ENCODE measurements at regions not wholly inside any gene's neighbourhood (a gene's known extent, or its start where the extent isn't known, plus 50 kb on each side); places are given as distances from the start of the nearest gene placed in this dataset.

DNA sequence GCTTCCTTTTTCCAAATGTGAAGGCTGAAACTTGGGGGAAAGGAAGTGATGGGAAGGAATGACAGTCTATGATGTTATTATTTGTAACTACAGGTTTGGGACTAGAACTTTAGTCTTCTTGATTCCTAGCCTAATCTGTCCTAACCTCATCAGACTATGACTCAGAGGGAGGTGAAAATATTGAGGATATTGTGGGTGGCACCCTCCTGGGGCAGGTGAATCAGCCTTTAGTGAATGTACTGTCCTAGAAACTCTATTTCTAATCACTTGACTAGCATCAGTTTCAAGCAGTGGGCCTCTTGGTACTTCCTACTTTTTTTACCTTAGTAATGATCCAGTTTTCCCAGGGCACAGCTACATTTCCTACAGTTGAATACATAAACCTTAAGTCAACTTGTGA lies 829.0 kb upstream of the API5 start:
- H3K4me1 Mint-ChIP-seq (ENCODE audit: low read depth, unreplicated experiment) = no peaks in the 10 kb centered on the region
- no peak overlapping the region for H3K27ac Mint-ChIP-seq (ENCODE audit: unreplicated experiment)
- BruUV-seq (replicated peaks) = no TSS peak
- TF ChIP-seq, protein P1, sequence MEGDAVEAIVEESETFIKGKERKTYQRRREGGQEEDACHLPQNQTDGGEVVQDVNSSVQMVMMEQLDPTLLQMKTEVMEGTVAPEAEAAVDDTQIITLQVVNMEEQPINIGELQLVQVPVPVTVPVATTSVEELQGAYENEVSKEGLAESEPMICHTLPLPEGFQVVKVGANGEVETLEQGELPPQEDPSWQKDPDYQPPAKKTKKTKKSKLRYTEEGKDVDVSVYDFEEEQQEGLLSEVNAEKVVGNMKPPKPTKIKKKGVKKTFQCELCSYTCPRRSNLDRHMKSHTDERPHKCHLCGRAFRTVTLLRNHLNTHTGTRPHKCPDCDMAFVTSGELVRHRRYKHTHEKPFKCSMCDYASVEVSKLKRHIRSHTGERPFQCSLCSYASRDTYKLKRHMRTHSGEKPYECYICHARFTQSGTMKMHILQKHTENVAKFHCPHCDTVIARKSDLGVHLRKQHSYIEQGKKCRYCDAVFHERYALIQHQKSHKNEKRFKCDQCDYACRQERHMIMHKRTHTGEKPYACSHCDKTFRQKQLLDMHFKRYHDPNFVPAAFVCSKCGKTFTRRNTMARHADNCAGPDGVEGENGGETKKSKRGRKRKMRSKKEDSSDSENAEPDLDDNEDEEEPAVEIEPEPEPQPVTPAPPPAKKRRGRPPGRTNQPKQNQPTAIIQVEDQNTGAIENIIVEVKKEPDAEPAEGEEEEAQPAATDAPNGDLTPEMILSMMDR (IDR thresholded peaks at IDR 0.05; ENCODE audit: unreplicated experiment) = no peak
- H3K36me3 Mint-ChIP-seq (ENCODE audit: insufficient read depth, unreplicated experiment) = no peaks in the 10 kb centered on the region
- no peak overlapping the region for H3K4me3 Mint-ChIP-seq (ENCODE audit: low read depth, unreplicated experiment)
- intact Hi-C loops (cut with micrococcal nuclease; ENCODE audit: unreplicated experiment) = no loop called here
- H3K9me3 Mint-ChIP-seq (ENCODE audit: low read depth, unreplicated experiment) = peaks cover 20% of the 10 kb centered on the region
- CTCF ChIA-PET = no interaction called here
- no peak for DNase-seq
- H3K27me3 Mint-ChIP-seq (ENCODE audit: unreplicated experiment) = no peaks in the 10 kb centered on the region

DNA sequence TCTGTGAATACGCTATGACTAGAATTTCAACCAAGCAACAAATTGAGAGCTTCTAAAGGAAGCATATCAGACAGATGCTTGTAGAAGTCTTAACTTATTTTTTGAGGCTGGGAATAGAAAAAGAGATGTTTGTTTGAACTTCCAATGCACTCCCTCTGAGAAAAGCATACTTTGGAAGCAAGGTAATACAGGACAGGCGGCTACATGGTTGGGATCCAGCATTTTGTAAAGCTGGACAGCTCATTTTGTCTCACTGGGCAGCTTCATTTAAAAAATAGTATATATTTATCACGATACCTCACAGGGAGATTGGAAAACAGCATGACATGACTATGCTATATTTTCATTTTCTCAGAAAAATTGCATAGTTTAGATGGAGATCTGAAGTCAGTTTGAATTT lies 821.3 kb upstream of the API5 start:
- no peak overlapping the region for H3K4me3 Mint-ChIP-seq (ENCODE audit: low read depth, unreplicated experiment)
- H3K27ac Mint-ChIP-seq (ENCODE audit: unreplicated experiment) = no peak overlapping the region
- no TSS peak for BruUV-seq (replicated peaks)
- H3K27me3 Mint-ChIP-seq (ENCODE audit: unreplicated experiment) = no peaks in the 10 kb centered on the region
- no peaks in the 10 kb centered on the region for H3K36me3 Mint-ChIP-seq (ENCODE audit: insufficient read depth, unreplicated experiment)
- intact Hi-C loops (cut with micrococcal nuclease; ENCODE audit: unreplicated experiment) = no loop called here
- peaks cover 6% of the 10 kb centered on the region for H3K9me3 Mint-ChIP-seq (ENCODE audit: low read depth, unreplicated experiment)
- DNase-seq = no peak
- no peaks in the 10 kb centered on the region for H3K4me1 Mint-ChIP-seq (ENCODE audit: low read depth, unreplicated experiment)
- CTCF ChIA-PET = no interaction called here
- TF ChIP-seq, protein P1 (IDR thresholded peaks at IDR 0.05; ENCODE audit: unreplicated experiment) = no peak

DNA sequence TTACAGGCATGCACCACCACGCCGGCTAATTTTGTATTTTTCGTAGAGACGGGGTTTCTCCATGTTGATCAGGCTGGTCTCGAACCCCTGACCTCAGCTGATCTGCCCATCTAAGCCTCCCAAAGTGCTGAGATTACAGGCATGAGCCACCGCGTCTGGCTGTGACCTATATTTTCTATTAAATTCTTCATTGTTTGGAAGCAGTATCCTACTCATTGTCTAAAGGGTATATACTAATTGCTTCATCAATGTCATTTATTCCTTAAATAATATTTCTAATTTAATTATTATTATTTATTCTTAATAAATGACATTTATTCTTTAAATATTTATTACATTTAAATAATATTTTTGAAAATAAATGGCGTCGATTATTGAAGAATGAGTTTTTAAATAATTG lies 817.3 kb upstream of the API5 start:
- intact Hi-C loops (cut with micrococcal nuclease; ENCODE audit: unreplicated experiment) = no loop called here
- Mint-ChIP-seq H3K9me3 (ENCODE audit: low read depth, unreplicated experiment) (peaks cover 8% of the 10 kb centered on the region), H3K27me3 (ENCODE audit: unreplicated experiment) (no peaks in the 10 kb centered on the region), H3K4me3 (ENCODE audit: low read depth, unreplicated experiment) (no peak overlapping the region), H3K36me3 (ENCODE audit: insufficient read depth, unreplicated experiment) (no peaks in the 10 kb centered on the region), H3K27ac (ENCODE audit: unreplicated experiment) (no peak overlapping the region), H3K4me1 (ENCODE audit: low read depth, unreplicated experiment) (no peaks in the 10 kb centered on the region)
- TF ChIP-seq, protein P1 (IDR thresholded peaks at IDR 0.05; ENCODE audit: unreplicated experiment) = no peak
- CTCF ChIA-PET = no interaction called here
- no TSS peak for BruUV-seq (replicated peaks)
- DNase-seq = no peak

DNA sequence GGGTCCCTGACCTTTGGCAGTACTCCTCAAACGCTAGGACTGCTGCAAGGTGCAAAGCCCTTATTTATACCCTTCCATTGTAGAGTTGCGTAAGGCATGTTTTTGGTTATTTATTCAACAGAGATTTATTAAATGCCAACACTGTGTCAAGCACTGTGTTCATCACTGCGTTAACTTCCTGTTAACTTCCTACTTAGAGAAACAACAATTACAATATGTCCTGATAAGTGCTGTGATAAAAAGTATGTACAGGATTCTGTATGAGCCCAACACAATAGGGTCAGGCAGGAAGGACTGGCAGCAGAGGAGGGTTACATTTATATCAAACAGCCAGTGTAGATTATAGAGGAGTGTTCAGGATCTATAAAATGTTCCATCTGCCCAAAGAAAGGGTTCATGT lies 812.8 kb upstream of the API5 start:
- intact Hi-C loops (cut with micrococcal nuclease; ENCODE audit: unreplicated experiment) = no loop called here
- Mint-ChIP-seq H3K27ac (ENCODE audit: unreplicated experiment) (no peak overlapping the region), H3K4me1 (ENCODE audit: low read depth, unreplicated experiment) (no peaks in the 10 kb centered on the region), H3K36me3 (ENCODE audit: insufficient read depth, unreplicated experiment) (no peaks in the 10 kb centered on the region), H3K4me3 (ENCODE audit: low read depth, unreplicated experiment) (no peak overlapping the region), H3K9me3 (ENCODE audit: low read depth, unreplicated experiment) (peaks cover 12% of the 10 kb centered on the region), H3K27me3 (ENCODE audit: unreplicated experiment) (no peaks in the 10 kb centered on the region)
- DNase-seq = no peak
- TF ChIP-seq, protein P1 (IDR thresholded peaks at IDR 0.05; ENCODE audit: unreplicated experiment) = no peak
- no TSS peak for BruUV-seq (replicated peaks)
- CTCF ChIA-PET = no interaction called here

DNA sequence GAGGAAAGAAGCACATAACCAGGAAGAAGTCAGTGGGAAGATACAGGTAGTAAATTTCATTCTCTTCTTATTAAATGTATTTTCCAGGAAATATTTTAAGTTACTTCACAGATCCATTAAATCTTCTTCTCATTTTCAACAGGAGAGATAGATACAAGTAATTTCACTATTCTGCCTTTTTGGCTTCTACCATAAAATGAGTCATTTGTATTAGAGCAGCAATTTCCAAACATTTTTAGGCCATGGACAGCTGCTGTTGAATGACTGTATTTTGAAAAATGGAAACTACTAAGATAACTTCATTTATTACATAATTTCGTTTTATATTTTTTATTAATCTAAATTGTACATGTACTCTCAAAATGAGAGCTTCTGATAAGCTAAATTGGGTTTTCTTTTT lies 809.6 kb upstream of the API5 start:
- BruUV-seq (replicated peaks) = no TSS peak
- intact Hi-C loops (cut with micrococcal nuclease; ENCODE audit: unreplicated experiment) = no loop called here
- Mint-ChIP-seq H3K9me3 (ENCODE audit: low read depth, unreplicated experiment) (peaks cover 16% of the 10 kb centered on the region), H3K4me3 (ENCODE audit: low read depth, unreplicated experiment) (no peak overlapping the region), H3K36me3 (ENCODE audit: insufficient read depth, unreplicated experiment) (no peaks in the 10 kb centered on the region), H3K4me1 (ENCODE audit: low read depth, unreplicated experiment) (no peaks in the 10 kb centered on the region), H3K27ac (ENCODE audit: unreplicated experiment) (no peak overlapping the region), H3K27me3 (ENCODE audit: unreplicated experiment) (no peaks in the 10 kb centered on the region)
- TF ChIP-seq, protein P1 (IDR thresholded peaks at IDR 0.05; ENCODE audit: unreplicated experiment) = no peak
- CTCF ChIA-PET = interaction anchor here (0.6 kb wide), 1 partner anchor 47 kb away, joined by 3 read pairs; no protein-coding TSS in a partner anchor
- no peak for DNase-seq
